22Rv1 (cell line): ENCODE measurements at regions not wholly inside any gene's neighbourhood (a gene's known extent, or its start where the extent isn't known, plus 50 kb on each side); places are given as distances from the start of the nearest gene placed in this dataset.

ENCODE experiments used
- H3K27ac ChIP-seq: fragments of 450-650 bp; 2 replicates; pipeline ENCODE4 v1.5.1; 2017
- CTCF ChIP-seq: fragments of 450-650 bp; IDR thresholded peaks from 2 replicates; pipeline ENCODE4 v1.5.1; 2017; ENCODE audit warnings: mild to moderate bottlenecking
- ZFX ChIP-seq: fragments of 450-650 bp; IDR thresholded peaks from 2 replicates; pipeline ENCODE4 v1.6.1; 2017; ENCODE audit warnings: antibody characterized with exemption, borderline replicate concordance

GRCh38 chr17:70332356-70333210 is 163.3 kb downstream of the KCNJ2 start:
- H3K27ac ChIP-seq = no peak overlapping the region
- no peak for TF ChIP-seq CTCF
- no peak for TF ChIP-seq ZFX

- no peak for TF ChIP-seq CTCF
- no peak for TF ChIP-seq ZFX
Measured at GRCh38 chr17:70336411-70336810, 167.1 kb downstream of the KCNJ2 start.

GRCh38 chr17:70338946-70339354 is 169.6 kb downstream of the KCNJ2 start:
- no peak for TF ChIP-seq CTCF
- no peak for TF ChIP-seq ZFX
- H3K27ac ChIP-seq = no peak overlapping the region

More at GRCh38 chr17:70336411-70336810, 167.1 kb downstream of the KCNJ2 start:
- no peak overlapping the region for H3K27ac ChIP-seq

GRCh38 chr17:70343114-70343513 is 173.8 kb downstream of the KCNJ2 start:
- no peak overlapping the region for H3K27ac ChIP-seq
- TF ChIP-seq ZFX = no peak

- TF ChIP-seq ZFX = no peak
- no peak for TF ChIP-seq CTCF
- no peak overlapping the region for H3K27ac ChIP-seq
Measured at GRCh38 chr17:70344386-70345060, 175.2 kb downstream of the KCNJ2 start.

- no peak overlapping the region for H3K27ac ChIP-seq
Measured at GRCh38 chr17:70345061-70345460, 175.7 kb downstream of the KCNJ2 start.

GRCh38 chr17:70352834-70353233 is 183.5 kb downstream of the KCNJ2 start:
- no peak overlapping the region for H3K27ac ChIP-seq
- TF ChIP-seq ZFX (no peak), CTCF (no peak)

More at GRCh38 chr17:70345061-70345460, 175.7 kb downstream of the KCNJ2 start:
- TF ChIP-seq ZFX (no peak), CTCF (no peak)
